CD4-positive, alpha-beta T cell (primary cell): ENCODE measurements at regions not wholly inside any gene's neighbourhood (a gene's known extent, or its start where the extent isn't known, plus 50 kb on each side); places are given as distances from the start of the nearest gene placed in this dataset.

ENCODE experiments used
- ATAC-seq: fragments of 200-7000 bp; cut with Tn5 transposase; one replicate; pipeline ENCODE4 v1.10.0; 2022; ENCODE audit warnings: mild to moderate bottlenecking; ENCODE audit not compliant: poor library complexity
- CTCF ChIA-PET: fragments of 350-600 bp; sonication (Branson Sonifier 250); formaldehyde crosslinking; loops from one replicate; lab custom pipeline; 2021; ENCODE audit warnings: antibody characterized with exemption, inconsistent platforms; lab: Charles Lee
- POLR2A ChIA-PET: fragments of 350-600 bp; sonication (Branson Sonifier 250); formaldehyde crosslinking; loops from one replicate; lab custom pipeline; 2021; ENCODE audit warnings: antibody characterized with exemption, inconsistent platforms; lab: Charles Lee
- DNase-seq, 14 experiments: peaks; one replicate each; pipeline ENCODE4 v3.0.0-alpha.2; 2013 to 2020; ENCODE audit warnings: mixed read lengths in 2 of 14
- H3K27ac ChIP-seq, 2 donors: one replicate each; pipeline versions ENCODE4 v1.5.1 to v1.7.0; 2013; ENCODE audit warnings: low read length in 2 of 2, low read depth in 1 of 2, mild to moderate bottlenecking in 1 of 2
- H3K27me3 ChIP-seq, 2 experiments: 1 replicate in 1 of 2; 2 replicates in 1 of 2; pipeline versions ENCODE4 v1.6.1 to v1.7.0; 2013; ENCODE audit warnings: low read length in 2 of 2, control low read depth in 1 of 2, mild to moderate bottlenecking in 1 of 2, moderate library complexity in 1 of 2; ENCODE audit not compliant: insufficient read depth in 2 of 2, control insufficient read depth in 1 of 2
- H3K36me3 ChIP-seq: one replicate; pipeline ENCODE4 v1.6.1; 2013; ENCODE audit warnings: low read length, control low read depth; ENCODE audit not compliant: insufficient read depth
- H3K4me1 ChIP-seq: one replicate; pipeline ENCODE4 v1.6.1; 2013; ENCODE audit warnings: low read length, control low read depth; ENCODE audit not compliant: insufficient read depth
- H3K4me3 ChIP-seq: one replicate; pipeline ENCODE4 v1.5.1; 2013; ENCODE audit warnings: mild to moderate bottlenecking, low read length, moderate library complexity
- H3K9me3 ChIP-seq, 2 experiments: 1 replicate in 1 of 2; 2 replicates in 1 of 2; pipeline versions ENCODE4 v1.6.1 to v1.7.0; 2013; ENCODE audit warnings: low read length in 2 of 2, mild to moderate bottlenecking in 2 of 2, control low read depth in 1 of 2, moderate library complexity in 1 of 2; ENCODE audit not compliant: control insufficient read depth in 1 of 2, insufficient read depth in 1 of 2
- H3K27ac Mint-ChIP-seq: one replicate; pipeline ENCODE4 v1.8.0; 2020; ENCODE audit warnings: mixed read lengths
- H3K27me3 Mint-ChIP-seq: one replicate; pipeline ENCODE4 v1.8.0; 2021; ENCODE audit warnings: mixed read lengths
- H3K36me3 Mint-ChIP-seq: one replicate; pipeline ENCODE4 v1.8.0; 2021; ENCODE audit warnings: low read depth, mixed read lengths
- H3K4me1 Mint-ChIP-seq: one replicate; pipeline ENCODE4 v1.8.0; 2021; ENCODE audit warnings: low read depth, mixed read lengths
- H3K4me3 Mint-ChIP-seq: one replicate; pipeline ENCODE4 v1.8.0; 2020; ENCODE audit warnings: mild to moderate bottlenecking, mixed read lengths
- H3K9me3 Mint-ChIP-seq: one replicate; pipeline ENCODE4 v1.8.0; 2020; ENCODE audit warnings: mixed read lengths
- intact Hi-C, 2 experiments: fragments of 100-400 bp; cut with DNase I in 1 of 2; cut with micrococcal nuclease in 1 of 2; formaldehyde crosslinking; loops; one replicate each; pipeline versions ENCODE4 v1.15.1 to v1.9.0; 2023 to 2025; cut with DNase I, micrococcal nuclease
- TF ChIP-seq, protein P1 (sequence below): fragments of 200-600 bp; IDR thresholded peaks from one replicate; pipeline ENCODE4 v1.8.0; 2022; ENCODE audit warnings: antibody characterized with exemption, mild to moderate bottlenecking

DNA sequence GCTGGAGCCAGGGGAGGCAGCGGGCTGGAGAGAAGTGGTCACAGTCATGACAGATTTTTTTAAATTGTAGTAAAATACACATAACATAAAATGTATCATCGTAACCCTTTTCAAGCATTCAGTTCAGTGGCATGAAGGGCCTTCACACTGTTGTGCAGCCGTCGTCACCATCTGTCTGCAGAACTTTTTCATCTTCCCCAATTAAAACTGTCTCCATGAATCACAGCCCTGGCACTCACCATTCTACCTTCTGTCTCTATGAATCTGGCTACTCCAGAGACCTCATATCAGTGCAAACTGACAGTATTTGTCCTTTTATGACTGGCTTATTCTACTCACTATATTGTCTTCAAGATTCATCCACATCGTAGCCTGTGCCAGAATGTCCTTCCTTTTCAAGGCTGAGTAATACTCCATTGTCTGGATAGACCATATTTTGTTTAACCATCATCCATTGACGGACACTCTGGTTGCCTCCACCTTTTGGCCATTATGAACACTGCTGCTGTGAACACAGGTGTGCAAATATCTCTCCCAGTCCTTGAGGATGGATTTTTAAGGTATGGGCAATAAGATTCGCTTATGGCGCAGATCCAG lies 91.5 kb upstream of the NCOR2 start:
- ATAC-seq (no peak), DNase-seq (no peak)
- Histone ChIP-seq H3K9me3 (peaks cover 0 to 14% of the 10 kb centered on the region in 2 experiments), H3K36me3 (no peaks in the 10 kb centered on the region), H3K4me1 (no peaks in the 10 kb centered on the region), H3K27me3 (no peaks in the 10 kb centered on the region), H3K4me3 (no peak overlapping the region), H3K27ac (no peak overlapping the region)
- TF ChIP-seq, protein P1, sequence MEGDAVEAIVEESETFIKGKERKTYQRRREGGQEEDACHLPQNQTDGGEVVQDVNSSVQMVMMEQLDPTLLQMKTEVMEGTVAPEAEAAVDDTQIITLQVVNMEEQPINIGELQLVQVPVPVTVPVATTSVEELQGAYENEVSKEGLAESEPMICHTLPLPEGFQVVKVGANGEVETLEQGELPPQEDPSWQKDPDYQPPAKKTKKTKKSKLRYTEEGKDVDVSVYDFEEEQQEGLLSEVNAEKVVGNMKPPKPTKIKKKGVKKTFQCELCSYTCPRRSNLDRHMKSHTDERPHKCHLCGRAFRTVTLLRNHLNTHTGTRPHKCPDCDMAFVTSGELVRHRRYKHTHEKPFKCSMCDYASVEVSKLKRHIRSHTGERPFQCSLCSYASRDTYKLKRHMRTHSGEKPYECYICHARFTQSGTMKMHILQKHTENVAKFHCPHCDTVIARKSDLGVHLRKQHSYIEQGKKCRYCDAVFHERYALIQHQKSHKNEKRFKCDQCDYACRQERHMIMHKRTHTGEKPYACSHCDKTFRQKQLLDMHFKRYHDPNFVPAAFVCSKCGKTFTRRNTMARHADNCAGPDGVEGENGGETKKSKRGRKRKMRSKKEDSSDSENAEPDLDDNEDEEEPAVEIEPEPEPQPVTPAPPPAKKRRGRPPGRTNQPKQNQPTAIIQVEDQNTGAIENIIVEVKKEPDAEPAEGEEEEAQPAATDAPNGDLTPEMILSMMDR: no peak
- intact Hi-C loops: no loop called here
- Mint-ChIP-seq H3K4me1 (no peaks in the 10 kb centered on the region), H3K27ac (no peak overlapping the region), H3K9me3 (no peaks in the 10 kb centered on the region), H3K27me3 (no peaks in the 10 kb centered on the region), H3K4me3 (no peak overlapping the region), H3K36me3 (no peaks in the 10 kb centered on the region)
- ChIA-PET CTCF (no interaction called here), POLR2A (no interaction called here)

DNA sequence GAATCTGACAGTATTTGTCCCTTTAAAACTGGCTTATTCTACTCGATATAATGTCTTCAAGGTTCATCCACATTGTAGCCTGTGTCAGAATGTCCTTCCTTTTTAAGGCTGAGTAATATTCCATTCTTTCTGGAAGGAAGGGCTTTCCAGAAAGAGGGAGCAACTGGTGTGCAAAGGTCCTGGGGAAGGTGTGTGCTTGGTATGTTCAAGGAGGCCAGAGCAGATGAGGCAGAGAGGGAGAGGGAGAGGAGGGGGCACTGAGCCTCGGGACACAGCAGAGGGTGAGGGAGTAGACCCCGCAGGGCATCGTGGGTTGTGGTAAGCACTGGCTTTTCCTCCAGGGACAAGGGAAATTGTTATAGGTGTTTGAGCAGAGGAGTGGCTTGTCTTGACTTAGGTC lies 90.9 kb upstream of the NCOR2 start:
- H3K9me3 ChIP-seq: peaks cover 0 to 10% of the 10 kb centered on the region in 2 experiments
- H3K36me3 ChIP-seq: no peaks in the 10 kb centered on the region
- H3K36me3 Mint-ChIP-seq: no peaks in the 10 kb centered on the region
- H3K27me3 Mint-ChIP-seq: no peaks in the 10 kb centered on the region
- no peak overlapping the region for H3K4me3 Mint-ChIP-seq
- no peaks in the 10 kb centered on the region for H3K4me1 Mint-ChIP-seq
- POLR2A ChIA-PET: no interaction called here
- H3K27ac Mint-ChIP-seq: no peak overlapping the region
- no peak overlapping the region for H3K4me3 ChIP-seq
- TF ChIP-seq, protein P1: no peak
- no peaks in the 10 kb centered on the region for H3K27me3 ChIP-seq
- H3K9me3 Mint-ChIP-seq: no peaks in the 10 kb centered on the region
- no peak overlapping the region for H3K27ac ChIP-seq
- intact Hi-C loops: no loop called here
- CTCF ChIA-PET: no interaction called here
- no peaks in the 10 kb centered on the region for H3K4me1 ChIP-seq
- no peak for ATAC-seq
- no peak for DNase-seq

DNA sequence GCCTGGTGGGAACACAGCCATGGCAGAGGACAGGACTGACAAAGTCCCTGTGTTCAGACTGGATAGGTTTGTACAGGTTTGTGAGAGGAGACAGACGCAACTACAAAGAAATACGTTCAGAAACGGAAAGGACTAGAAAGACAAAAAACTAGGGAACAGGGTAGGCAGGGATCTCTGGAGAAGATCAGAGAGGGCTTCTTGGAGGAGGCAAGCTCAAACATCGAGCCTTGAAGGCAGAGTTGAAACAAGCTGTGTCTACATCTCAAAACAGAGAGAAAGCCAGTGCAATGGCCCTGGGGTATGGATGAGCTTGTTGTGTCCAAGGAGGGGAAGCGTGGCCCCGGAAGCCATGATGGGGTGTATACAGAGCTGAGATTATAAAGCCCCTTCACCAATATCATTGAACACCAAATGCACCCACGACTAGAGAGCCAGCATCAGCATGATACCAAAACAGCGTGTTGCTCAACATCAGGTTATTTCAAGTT lies 89.6 kb upstream of the NCOR2 start:
- CTCF ChIA-PET: no interaction called here
- no peak overlapping the region for H3K4me3 ChIP-seq
- DNase-seq (no peak), ATAC-seq (no peak)
- Mint-ChIP-seq H3K36me3 (no peaks in the 10 kb centered on the region), H3K27me3 (no peaks in the 10 kb centered on the region), H3K4me1 (no peaks in the 10 kb centered on the region), H3K27ac (no peak overlapping the region), H3K4me3 (no peak overlapping the region), H3K9me3 (no peaks in the 10 kb centered on the region)
- intact Hi-C loops: no loop called here
- H3K4me1 ChIP-seq: no peaks in the 10 kb centered on the region
- POLR2A ChIA-PET: no interaction called here
- no peak overlapping the region for H3K27ac ChIP-seq
- no peaks in the 10 kb centered on the region for H3K36me3 ChIP-seq
- TF ChIP-seq, protein P1: no peak
- H3K9me3 ChIP-seq: peaks cover 0 to 10% of the 10 kb centered on the region in 2 experiments
- no peaks in the 10 kb centered on the region for H3K27me3 ChIP-seq
